SK-N-SH (cell line): ENCODE measurements at regions not wholly inside any gene's neighbourhood (a gene's known extent, or its start where the extent isn't known, plus 50 kb on each side); places are given as distances from the start of the nearest gene placed in this dataset.

Experiments used
- EP300 ChIP-seq, 2 experiments: IDR thresholded peaks; 2 replicates each; pipeline versions ENCODE4 v1.4.0 to v1.6.1; 2012; ENCODE audit warnings: borderline replicate concordance in 1 of 2, low read depth in 1 of 2, low read length in 1 of 2
- RCOR1 ChIP-seq: fragments of 150-350 bp; IDR thresholded peaks from 2 replicates; pipeline ENCODE4 v1.6.1; 2017; ENCODE audit warnings: antibody characterized with exemption, low read length

DNA sequence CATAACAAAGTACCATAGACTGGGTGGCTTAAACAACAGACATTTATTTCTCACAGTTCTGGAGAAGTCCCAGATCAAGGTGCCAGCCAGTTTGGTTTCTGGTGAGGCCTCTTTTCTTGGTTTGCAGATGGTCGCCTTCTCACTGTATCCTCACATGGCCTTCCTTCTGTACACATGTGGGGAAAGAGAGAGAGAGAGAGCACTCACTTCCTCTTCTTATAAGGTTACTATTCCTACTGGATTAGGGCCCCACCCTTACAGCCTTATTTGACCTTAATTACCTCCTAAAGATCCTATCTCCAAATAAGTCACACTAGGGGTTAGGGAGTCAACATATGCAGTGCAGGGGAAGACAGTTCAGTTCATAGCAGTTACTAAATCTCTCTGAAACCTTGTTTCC is 205.6 kb upstream of the GDNF start:
- no peak for TF ChIP-seq RCOR1
- no peak for TF ChIP-seq EP300 (IDR thresholded peaks at IDR 0.05; ENCODE audit: borderline replicate concordance in 1 of 2, low read depth in 1 of 2, low read length in 1 of 2)
